ELR (cell line): ENCODE measurements at regions not wholly inside any gene's neighbourhood (a gene's known extent, or its start where the extent isn't known, plus 50 kb on each side); places are given as distances from the start of the nearest gene placed in this dataset.
A peak's percentile ranks its signal among the peaks of the same experiment; 100 is the strongest.

Source experiments
- DNase-seq: peaks from one replicate; pipeline ENCODE4 v3.0.0-alpha.2; 2015; ENCODE audit warnings: low read depth

DNA sequence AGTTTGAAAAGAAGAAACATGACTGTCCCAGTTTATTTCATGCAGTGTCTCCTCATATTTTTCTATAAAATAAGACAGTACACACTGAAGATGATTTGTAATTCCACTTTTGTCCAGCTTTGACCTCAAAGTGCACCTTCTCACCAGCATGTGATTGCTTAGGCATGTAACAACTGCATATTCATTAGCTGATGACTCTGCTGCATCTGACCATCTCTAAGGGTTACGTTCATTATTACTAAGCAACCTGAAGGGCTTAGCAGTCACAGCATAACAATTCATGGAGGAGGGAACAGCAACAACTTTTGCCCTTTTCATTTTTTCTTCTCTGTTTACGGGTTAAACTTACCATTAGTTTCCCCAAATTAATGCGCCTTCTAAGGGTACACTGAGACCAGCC, 330.6 kb upstream of the PIK3C3 start:
- peak; percentile 93 for DNase-seq

DNA sequence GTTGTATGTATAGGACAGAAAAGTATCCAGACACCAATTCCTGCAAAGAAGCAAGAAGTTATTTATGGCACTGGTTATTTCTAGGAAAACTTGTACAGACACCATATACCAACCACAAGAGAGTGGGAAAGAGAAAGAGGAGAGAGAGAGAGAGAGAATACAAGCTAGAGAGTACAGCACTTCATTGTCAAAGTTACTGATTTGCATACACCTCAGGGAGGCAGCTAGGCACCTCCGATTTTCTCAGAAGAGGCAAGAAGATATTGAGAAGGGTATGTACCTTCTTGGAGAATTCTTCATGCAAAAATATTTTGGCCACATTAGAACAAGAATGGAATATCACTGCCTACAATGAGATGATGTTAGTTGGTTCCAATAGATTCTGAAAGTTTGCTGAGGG, 333.9 kb upstream of the PIK3C3 start:
- no peak for DNase-seq

DNA sequence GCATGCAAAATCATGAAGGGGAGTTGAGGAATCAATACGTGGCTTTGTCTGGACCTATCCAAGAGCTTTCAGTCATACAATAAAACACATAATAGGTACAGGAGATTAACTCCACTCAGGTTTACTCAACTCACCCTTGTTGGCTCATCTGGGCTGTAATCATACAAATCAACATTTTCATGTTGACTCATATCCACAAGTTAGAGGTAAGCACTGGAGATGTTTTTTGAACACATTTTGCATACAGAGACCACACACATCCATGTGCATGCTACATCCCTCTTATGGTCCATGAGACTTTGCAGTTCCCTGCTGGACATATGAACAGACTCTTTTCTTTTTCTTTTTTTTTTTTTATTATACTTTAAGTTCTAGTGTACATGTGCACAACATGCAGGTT, 336.9 kb upstream of the PIK3C3 start:
- no peak for DNase-seq

DNA sequence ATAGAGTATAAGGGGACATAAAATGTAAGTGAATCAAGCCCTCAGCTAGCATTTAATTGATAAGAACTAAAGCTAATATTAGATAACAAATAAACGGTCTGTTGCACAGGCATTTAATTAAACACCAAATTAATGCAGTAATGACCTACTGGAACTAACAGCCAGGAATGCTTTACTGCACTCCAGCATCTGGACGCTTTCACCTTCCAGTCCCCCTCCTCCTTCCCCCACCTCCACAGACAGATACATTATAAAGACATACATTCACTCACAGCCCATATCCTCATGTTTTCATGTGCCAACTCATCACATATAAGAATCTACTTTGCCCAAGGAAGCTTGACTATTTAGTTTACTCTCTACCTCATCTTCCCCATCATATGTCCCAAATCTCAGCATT, 337.4 kb upstream of the PIK3C3 start:
- no peak for DNase-seq

DNA sequence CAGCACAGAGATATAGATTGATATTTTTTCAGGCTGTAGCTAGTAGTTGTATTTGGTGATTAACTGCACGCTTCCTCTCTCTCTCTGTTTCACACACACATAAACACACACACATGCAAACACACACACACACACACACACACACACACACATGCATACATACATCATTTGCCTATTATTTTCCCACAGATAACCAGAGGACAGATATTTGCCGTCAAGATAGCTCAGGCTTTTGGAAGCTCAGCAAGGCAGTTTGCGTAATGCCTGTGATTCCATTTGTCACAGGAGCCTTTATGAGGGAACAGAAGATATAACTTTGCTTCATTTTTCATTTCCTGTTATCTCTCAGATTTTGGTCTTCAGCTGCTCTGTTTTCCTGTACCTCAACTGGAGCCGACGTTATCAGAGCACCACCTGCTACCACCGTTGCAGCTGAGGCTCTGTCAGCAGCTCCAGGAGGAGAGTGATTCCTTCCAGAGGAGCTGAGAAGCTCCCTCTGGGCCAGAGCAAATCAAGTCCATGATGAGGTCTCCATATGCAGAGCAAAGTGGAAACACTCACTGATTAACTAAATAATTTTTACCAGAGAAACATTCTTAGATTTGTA, 341.9 kb upstream of the PIK3C3 start:
- no peak for DNase-seq

DNA sequence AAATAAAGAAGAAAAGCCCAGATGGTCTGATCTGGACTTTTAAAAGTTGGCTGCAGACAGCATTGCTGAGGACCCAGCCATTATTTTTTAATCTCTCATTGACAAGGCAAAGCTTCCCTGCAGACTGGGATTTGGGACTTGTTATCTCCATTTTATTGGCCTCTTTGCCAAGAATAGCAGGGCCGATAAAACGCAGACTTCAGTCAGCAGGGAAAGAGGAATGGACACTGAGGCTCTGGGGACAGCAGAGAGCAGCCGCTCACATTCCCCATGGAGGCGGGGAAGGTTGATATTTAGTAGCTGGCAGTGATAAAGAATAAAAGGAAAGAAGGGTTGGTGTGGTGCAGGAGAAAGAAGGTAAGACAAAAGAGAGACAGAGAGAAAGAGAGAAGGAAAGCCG, 350.1 kb upstream of the PIK3C3 start:
- DNase-seq = no peak

DNA sequence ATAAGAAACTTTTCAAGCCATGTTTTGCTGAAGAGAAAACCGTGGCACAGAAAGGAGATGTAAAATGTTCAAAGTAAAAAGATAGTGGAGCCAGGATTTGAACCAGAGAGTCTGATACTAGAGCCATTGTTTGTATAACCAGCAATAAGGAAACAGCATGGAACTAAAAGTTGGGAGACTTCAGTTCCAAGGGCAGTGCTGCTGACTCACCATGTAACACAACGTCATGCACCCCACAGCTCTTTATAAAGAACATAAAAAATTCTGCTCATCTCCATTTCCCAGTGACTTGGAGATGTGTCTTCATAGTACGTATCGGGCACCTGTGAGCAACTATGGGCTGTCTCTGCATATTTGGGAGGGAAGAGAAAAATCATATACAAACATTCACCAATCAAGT, 353.0 kb upstream of the PIK3C3 start:
- peak; percentile 35 for DNase-seq

DNA sequence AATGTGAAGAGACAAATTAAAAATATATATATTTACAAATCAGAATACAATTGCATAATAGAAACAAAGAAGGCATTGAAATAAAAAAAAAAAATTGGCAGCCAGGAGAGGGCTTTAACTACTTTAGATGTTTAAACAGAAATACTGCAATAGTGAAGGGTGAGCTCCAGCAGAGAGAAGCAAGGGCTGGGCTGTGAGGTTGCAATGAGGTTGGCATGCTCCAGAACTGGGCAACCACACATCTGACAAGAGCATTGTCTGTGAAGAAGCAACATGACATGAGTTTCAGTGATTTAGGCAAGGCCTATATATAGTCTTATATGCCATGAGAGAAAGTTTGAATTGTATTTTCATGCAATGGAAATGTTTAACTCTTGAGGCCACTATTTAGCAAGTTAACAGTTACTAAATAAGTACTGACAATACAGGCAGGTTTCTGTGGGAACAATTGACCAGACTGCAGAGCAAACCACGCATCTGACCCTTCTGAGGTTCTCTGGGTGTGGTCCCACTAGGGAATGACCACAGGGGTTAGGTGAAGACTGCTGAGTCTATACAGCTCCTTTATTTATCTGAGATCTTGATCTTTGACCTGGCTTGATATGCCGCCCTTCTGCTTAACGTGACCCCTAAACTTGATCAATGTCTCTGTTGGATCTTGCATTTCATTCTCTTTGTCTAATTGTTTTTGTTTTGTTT, 354.2 kb upstream of the PIK3C3 start:
- no peak for DNase-seq

DNA sequence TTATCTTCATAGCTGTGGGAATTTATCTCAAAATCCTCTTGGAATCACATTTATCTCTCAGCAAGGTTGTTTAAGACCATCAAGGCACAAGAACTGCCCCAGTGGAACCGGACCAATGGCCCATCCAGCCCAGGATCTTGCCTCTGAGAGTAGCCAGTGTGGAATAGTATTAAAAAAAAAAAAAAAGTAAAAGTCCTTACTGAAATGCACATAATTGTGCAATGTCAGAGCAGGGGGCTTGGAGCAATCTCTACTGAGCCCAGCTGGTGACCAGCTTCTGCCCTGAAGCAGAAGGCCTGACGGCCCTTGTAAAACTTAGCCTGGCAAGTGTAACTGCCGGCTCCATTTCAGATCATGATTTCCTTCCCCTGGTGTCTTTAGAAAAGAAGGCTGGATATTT, 355.6 kb upstream of the PIK3C3 start:
- DNase-seq = no peak

DNA sequence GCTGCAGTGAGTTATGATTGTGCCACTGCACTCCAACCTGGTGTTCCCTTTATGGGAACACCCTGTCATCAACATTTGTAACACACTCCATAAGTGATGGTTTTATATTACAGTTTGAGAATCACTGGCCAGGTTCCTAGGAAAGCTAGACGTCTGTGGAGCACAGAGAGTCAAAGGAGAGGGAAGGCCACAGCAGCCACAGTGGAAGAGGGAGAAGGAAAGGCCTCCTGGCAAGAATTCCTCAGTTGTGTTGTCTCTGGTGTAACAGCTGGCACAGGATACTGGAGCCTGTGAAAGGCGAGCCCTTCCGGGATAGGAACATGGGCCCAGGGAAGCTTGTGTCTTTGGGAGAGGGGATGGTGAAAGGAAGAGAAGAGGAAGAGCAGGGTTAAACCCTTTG, 360.5 kb upstream of the PIK3C3 start:
- no peak for DNase-seq

DNA sequence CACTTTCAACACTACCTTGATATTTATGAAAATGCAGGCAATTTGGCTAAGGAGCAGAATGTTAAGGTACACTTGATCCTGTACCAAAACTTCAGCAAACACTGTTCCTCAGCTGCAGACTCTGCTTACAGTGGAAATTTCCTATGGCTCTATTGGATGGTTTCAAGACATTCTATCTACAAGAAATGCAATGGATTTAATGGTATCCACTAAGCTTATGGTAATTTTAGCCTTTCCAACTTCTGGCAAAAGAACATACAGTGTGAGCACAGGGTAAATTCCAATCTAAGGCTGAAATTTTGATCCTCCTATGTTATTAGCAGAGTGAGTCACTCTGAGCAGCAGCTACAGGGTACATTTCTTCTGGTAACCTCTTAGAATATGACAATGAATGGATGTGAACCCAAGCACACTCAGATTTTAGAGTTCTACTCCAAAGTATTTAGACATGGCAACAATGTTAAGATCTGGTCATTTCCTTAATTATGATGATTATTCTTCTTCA, 361.8 kb upstream of the PIK3C3 start:
- peak; percentile 20 for DNase-seq

DNA sequence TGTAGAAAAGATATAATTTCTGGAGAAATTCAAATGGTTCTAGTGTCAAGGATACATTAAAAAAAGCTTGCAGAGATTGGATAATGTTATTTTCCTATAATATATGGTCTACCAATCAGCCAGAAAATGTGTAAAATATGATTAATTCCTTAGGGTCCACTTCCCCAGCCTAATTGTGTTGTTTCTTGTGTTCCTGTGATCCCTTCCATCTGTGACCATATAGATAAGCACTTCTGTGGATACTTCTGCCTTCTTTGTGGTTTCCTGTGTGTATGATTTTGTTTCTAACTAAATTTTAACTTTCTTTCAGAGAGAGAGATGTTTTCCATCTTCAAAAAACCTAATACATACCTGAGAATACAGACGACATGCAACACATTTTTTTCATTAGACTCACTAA, 367.1 kb upstream of the PIK3C3 start:
- DNase-seq = no peak

DNA sequence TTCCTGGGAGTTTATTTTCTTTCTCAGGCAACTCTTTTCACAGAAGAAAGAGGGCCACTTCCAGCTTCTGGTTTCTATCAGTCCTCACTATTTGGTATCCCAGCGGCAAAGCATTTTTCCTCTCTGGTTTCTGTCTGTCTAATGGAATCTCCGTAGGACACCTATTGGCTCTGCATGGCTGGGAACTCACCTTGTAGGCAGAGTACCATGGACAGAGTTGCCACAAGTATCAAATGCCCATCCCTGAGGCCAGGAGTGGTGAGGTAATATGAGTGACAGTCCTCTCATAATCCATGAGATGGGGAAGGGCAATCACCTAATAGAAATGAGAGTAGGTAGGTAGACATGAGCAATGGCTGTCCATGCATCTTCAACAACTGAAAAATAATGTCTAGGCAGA, 369.5 kb upstream of the PIK3C3 start:
- DNase-seq = no peak

DNA sequence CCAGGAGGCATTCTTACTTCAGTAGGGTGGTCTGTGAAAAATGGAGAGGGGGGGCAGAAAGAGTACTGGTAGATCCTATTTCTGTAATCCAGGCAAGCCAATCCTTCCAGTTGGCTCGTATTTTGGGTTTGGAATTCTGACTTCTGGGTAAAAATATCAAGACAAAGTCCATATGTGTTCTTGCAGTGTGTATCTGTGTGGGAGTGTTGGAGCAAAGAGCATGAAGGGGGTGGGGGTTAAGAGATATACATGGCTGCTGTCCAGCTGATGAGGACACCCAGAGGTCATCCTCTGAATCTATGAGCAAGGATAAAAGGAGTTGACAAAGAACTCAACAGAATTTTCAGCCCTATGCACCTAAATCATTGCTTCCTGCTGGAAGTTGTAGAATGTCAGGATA, 375.8 kb upstream of the PIK3C3 start:
- peak; percentile 4 for DNase-seq

DNA sequence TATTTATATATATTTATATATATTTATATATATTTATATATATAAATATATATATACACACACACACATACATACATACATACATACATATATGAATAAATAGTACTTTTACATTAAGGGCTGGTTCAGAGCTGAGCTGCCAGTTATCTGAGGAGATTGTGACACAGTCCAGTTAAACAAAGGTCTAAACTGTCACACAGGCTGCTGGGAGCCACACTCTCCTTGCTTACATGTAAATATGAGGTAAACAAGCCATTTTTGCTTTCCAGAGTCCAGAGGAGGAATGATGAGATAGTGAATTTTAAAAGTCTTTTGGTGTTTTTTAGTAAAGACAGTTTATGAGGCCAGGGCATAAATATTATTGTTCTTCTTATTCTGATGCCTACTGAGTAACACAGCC, 377.5 kb upstream of the PIK3C3 start:
- no peak for DNase-seq

DNA sequence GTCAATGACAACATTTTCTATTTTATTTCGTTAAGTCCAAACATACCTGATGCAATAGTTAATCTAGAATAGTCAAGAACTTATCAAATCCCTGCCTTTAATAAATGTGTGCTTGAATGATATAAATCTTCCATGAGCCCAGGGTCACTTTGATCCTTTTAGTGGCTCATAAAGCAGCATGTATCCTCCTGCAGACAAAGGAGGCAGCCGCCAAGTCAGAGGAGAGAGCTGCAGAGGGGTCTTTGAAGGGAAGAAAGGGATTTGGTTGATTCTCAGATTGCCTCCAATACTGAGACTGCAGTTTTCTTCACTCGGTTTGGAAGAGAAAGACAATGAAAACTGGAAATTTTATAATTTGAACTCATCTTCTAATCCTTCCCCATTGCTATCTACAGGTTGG, 378.4 kb upstream of the PIK3C3 start:
- no peak for DNase-seq

DNA sequence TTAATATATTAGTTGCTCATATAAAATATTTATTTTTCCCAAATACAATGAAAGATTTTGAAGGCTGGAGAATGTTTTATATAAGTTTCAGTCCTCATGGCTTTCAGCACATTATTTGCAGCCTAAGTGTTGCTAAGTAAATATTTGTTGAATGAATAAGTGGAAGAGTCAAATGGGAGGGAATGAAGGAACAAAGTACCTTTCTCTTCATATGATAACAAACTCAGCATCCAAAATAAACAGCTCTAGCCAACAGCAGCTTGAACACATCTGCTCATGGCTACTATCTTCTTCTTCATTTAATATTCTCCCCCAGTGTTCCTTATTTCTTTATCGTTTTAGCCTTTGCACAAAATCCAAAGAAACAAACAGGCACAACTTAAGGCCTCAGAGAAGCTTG, 385.2 kb upstream of the PIK3C3 start:
- DNase-seq = no peak

DNA sequence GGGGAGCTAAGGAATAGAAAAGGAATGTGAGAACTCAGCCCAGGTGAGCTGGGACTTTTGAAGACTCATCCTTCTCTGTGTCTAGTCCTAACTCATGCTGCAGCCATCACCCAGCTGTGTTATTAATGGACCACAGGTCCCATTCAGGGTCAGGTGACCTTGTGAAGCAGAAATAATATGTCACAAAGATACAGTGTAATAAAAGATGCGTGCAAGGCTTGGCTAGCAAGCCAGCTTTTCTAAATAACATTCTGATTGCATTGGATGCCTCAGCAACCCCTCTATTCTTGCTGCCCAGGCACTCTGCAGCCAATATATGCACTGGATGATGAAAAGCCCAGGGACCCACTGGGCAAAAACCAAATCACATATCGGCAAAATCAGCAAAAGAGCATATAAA, 393.1 kb upstream of the PIK3C3 start:
- DNase-seq = no peak

DNA sequence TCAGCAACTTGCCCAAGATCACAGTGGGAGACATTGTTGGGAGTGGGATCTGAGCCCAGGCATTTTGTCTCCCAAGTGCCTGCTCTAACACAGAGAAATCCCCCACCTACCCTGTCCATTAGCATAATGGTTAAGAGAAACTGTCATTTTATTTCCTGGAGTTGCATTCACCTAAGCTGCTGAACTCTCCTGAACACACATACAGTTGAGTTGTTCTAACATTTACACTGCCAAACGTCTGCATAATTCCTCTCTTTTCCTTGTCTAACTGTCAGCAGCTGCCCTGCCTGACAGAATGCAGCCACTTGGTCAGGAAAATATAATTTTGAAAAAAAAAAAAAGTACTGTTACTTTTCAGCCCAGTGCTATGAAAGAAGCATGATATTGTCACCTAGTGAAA, 396.3 kb upstream of the PIK3C3 start:
- no peak for DNase-seq

DNA sequence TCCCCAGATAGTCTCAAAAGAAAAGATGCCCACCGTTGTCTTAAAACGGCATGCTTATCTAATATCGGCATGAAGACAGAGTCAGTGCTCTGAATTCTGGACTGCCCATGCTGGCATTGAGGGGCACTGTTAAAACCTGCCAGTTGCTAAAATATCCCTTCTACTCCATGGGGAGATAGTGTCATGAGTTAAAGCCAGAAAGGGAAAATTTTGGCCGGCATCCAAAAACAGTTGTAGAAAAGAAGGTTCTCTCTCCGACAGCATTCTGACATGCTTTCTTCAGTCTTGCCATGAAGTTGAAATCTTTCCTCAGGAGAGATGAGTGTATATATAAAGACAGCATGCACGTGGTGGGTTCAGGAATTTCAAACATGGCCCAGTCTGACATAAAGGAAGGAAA, 401.3 kb upstream of the PIK3C3 start:
- no peak for DNase-seq

DNA sequence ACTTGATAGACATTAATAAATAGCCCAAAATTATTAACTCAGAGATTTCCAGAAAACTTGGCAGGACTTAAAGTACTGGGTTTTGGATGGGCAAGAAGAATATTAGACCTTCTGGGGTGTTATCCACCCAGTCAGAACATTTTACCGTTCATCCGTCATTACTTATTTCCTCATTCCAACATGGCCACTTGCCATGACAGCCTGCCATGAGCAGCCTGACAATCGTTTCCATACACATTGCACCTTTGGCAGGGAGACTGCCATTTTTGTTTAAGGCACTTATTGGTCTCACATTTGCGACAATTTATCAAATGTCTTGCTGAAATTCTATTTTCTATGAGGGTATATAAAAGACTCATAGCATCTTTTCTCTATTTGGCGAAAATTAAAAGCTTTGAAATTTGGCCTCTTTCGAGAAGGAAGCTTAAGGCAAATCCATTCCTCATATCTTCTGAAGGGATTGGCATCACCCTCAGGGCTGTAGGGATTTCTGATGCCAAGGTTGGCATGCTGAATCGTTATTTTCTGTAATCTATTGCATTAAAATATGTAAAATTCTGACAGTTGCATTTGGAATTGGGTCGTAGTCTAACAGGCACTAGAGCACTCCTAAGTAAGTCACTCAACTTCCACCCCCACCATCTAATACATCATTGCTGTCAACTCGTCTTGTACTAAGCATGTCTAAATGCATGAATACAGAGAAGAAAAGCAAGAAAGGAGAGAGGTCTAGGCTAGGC, 406.3 kb upstream of the PIK3C3 start:
- no peak for DNase-seq

DNA sequence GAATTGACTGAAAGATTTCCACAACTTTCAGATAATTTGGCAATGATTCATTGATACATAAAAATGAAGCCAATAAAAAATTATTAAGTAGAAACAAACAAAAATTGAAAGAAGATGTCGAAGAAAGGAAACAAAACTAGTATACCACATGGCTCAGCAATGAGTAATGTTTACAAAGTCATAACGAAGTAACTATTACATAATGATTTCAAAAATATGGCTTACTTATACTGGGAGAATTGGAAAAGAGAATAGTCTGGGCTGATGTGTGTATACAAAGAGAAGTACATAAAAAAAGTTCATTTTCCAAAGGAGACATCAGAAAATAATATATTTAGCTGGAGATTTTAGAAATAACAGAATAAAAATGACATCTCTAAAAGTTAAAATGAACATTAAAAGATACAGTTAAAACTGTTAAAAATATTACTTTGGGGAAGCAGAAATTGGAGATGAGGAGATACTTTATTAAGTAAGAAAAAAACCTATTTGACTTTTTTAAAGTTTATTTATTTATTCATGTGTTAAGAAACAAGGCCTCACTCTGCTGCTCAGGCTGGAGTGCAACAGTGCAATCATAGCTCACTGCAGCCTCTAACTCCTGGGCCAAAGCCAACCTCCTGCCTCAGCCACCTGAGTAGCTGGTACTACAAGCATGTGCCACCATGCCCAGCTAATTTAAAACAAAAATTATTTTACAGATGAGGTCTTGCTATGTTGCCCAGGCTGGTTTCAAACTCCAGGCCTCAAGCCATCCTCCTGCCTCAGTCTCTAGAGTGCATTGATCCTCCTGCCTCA, 409.7 kb upstream of the PIK3C3 start:
- DNase-seq = peak; percentile 38

DNA sequence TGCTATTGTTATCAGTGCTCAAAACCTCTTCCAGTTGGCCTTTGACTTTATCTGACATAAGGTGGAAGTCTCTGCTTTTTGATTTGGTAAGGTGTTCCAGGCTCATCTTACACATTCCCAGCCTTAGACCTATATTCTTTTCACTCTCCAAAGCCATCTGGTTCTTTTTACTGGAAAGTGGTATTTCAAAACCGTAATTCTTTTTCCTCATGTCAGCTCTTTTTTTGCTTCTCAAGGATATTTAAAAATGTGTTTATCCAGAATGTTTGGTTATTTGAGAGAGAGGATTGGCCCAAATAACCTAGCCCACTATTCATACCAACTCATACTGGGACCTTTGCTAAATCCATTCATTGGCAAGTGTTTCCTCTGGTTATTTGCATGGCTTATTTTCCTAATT, 411.2 kb upstream of the PIK3C3 start:
- DNase-seq = no peak
